ENCODE measurements at regions not wholly inside any gene's neighbourhood (a gene's known extent, or its start where the extent isn't known, plus 50 kb on each side); places are given as distances from the start of the nearest gene placed in this dataset.

- no peak for TF ChIP-seq CTCF (IDR thresholded peaks at IDR 0.05; ENCODE audit: control extremely low read depth, extremely low read depth)
- Histone ChIP-seq H3K36me3 (ENCODE audit: control insufficient read depth in 4 of 4, insufficient read depth in 4 of 4, low read length in 4 of 4) (no peaks in the 10 kb centered on the region), H3K4me1 (ENCODE audit: control insufficient read depth in 5 of 5, insufficient read depth in 5 of 5, low read length in 5 of 5) (no peaks in the 10 kb centered on the region), H3K9ac (ENCODE audit: insufficient read depth in 1 of 2, low read length in 2 of 2) (no peak overlapping the region), H3K27me3 (ENCODE audit: control insufficient read depth in 3 of 3, insufficient read depth in 3 of 3, low read length in 2 of 3) (no peaks in the 10 kb centered on the region), H3K4me3 (no peak overlapping the region), H3K9me3 (ENCODE audit: control insufficient read depth in 4 of 4, insufficient read depth in 3 of 4, low read length in 3 of 4) (no peaks in the 10 kb centered on the region), H3K27ac (ENCODE audit: low read depth in 1 of 2, low read length in 1 of 2) (no peak overlapping the region)
- WGBS, 2 donors, result 81 to 88% methylated on average over 3 of the region's 3 CpGs
- DNase-seq (no peak), ATAC-seq (ENCODE audit: insufficient read depth, low FRiP score) (no peak)
Observed at GRCh38 chr4:30601070-30601865, 118.9 kb upstream of the PCDH7 start.

GRCh38 chr4:30605616-30606190 is 114.5 kb upstream of the PCDH7 start:
- no peak for DNase-seq
- no peak overlapping the region for H3K9ac ChIP-seq (ENCODE audit: insufficient read depth in 1 of 2, low read length in 2 of 2)
- TF ChIP-seq CTCF (IDR thresholded peaks at IDR 0.05; ENCODE audit: control extremely low read depth, extremely low read depth), result no peak
- no peaks in the 10 kb centered on the region for H3K36me3 ChIP-seq (ENCODE audit: control insufficient read depth in 4 of 4, insufficient read depth in 4 of 4, low read length in 4 of 4)
- H3K9me3 ChIP-seq (ENCODE audit: control insufficient read depth in 4 of 4, insufficient read depth in 3 of 4, low read length in 3 of 4), result no peaks in the 10 kb centered on the region
- no peak overlapping the region for H3K4me3 ChIP-seq
- no peak overlapping the region for H3K27ac ChIP-seq (ENCODE audit: low read depth in 1 of 2, low read length in 1 of 2)
- no peak for ATAC-seq (ENCODE audit: insufficient read depth, low FRiP score)
- no peaks in the 10 kb centered on the region for H3K4me1 ChIP-seq (ENCODE audit: control insufficient read depth in 5 of 5, insufficient read depth in 5 of 5, low read length in 5 of 5)
- no peaks in the 10 kb centered on the region for H3K27me3 ChIP-seq (ENCODE audit: control insufficient read depth in 3 of 3, insufficient read depth in 3 of 3, low read length in 2 of 3)

DNA sequence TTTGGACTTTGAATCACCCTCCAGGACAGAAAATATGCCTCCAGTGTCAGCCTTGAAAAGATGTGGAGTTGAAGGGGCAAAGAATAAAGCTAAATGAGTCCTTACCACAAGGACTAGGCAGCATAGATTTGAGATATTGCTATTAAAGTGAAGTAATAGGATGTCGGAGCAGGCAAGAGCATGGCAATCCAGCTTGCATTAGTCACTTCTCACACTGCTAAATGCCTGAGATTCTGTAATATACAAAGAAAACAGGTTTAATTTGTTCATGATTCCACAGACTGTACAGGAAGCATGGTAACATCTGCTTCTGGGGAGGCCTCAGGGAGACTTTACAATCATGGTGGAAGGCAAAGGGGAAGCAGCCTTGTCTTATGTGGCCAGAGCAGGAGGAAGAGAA is 109.8 kb upstream of the PCDH7 start:
- Histone ChIP-seq H3K27me3 (ENCODE audit: control insufficient read depth in 3 of 3, insufficient read depth in 3 of 3, low read length in 2 of 3) (no peaks in the 10 kb centered on the region), H3K4me3 (no peak overlapping the region), H3K9ac (ENCODE audit: insufficient read depth in 1 of 2, low read length in 2 of 2) (no peak overlapping the region), H3K27ac (ENCODE audit: low read depth in 1 of 2, low read length in 1 of 2) (no peak overlapping the region), H3K36me3 (ENCODE audit: control insufficient read depth in 4 of 4, insufficient read depth in 4 of 4, low read length in 4 of 4) (no peaks in the 10 kb centered on the region), H3K4me1 (ENCODE audit: control insufficient read depth in 5 of 5, insufficient read depth in 5 of 5, low read length in 5 of 5) (no peaks in the 10 kb centered on the region), H3K9me3 (ENCODE audit: control insufficient read depth in 4 of 4, insufficient read depth in 3 of 4, low read length in 3 of 4) (no peaks in the 10 kb centered on the region)
- ATAC-seq (ENCODE audit: insufficient read depth, low FRiP score), result no peak
- 82 to 85% methylated on average over 1 of the region's 1 CpG for WGBS, 2 donors
- DNase-seq, result peak in 2 of 3 donors; percentile 25 to 61
- TF ChIP-seq CTCF (IDR thresholded peaks at IDR 0.05; ENCODE audit: control extremely low read depth, extremely low read depth), result no peak
